Neural progenitor cell (in vitro differentiated cells): ENCODE measurements at regions not wholly inside any gene's neighbourhood (a gene's known extent, or its start where the extent isn't known, plus 50 kb on each side); places are given as distances from the start of the nearest gene placed in this dataset.

Experiments
- CTCF ChIP-seq: fragments of 200-600 bp; sonication (generic); IDR thresholded peaks from 2 replicates; pipeline ENCODE4 v1.5.1; 2017; ENCODE audit warnings: antibody characterized with exemption, mild to moderate bottlenecking
- EZH2 ChIP-seq: fragments of 200-600 bp; sonication (generic); IDR thresholded peaks from 2 replicates; pipeline ENCODE4 v1.6.1; 2017; ENCODE audit warnings: antibody characterized with exemption, mild to moderate bottlenecking, moderate library complexity

- no peak for TF ChIP-seq CTCF
- no peak for TF ChIP-seq EZH2
These were observed 59.1 kb upstream of the ACSL1 start for GRCh38 chr4:184884883-184885282.
